GM18502 (cell line): ENCODE measurements at regions not wholly inside any gene's neighbourhood (a gene's known extent, or its start where the extent isn't known, plus 50 kb on each side); places are given as distances from the start of the nearest gene placed in this dataset.

Experiments used
- ATAC-seq: cut with Tn5 transposase; IDR thresholded peaks from one replicate; pipeline ENCODE4 v1.9.1; 2021; ENCODE audit warnings: mild to moderate bottlenecking; ENCODE audit not compliant: unreplicated experiment, poor library complexity

- ATAC-seq: no peak
Observed at GRCh38 chr1:239587574-239588369, 201.4 kb downstream of the CHRM3 start.

- ATAC-seq: no peak
Observed at GRCh38 chr1:239590556-239590955, 204.2 kb downstream of the CHRM3 start.

- no peak for ATAC-seq
Observed at GRCh38 chr1:239593527-239593926, 207.2 kb downstream of the CHRM3 start.

GRCh38 chr1:239600588-239600987 lies 214.2 kb downstream of the CHRM3 start:
- ATAC-seq: no peak

- no peak for ATAC-seq
Observed at GRCh38 chr1:239601108-239601507, 214.7 kb downstream of the CHRM3 start.

GRCh38 chr1:239603530-239603929 lies 217.2 kb downstream of the CHRM3 start:
- ATAC-seq: no peak

GRCh38 chr1:239606850-239607400 lies 220.6 kb downstream of the CHRM3 start:
- ATAC-seq: no peak

- no peak for ATAC-seq
Observed at GRCh38 chr1:239608469-239608868, 222.1 kb downstream of the CHRM3 start.

- no peak for ATAC-seq
Observed at GRCh38 chr1:239612379-239612778, 226.0 kb downstream of the CHRM3 start.

- ATAC-seq: no peak
Observed at GRCh38 chr1:239616673-239617072, 230.3 kb downstream of the CHRM3 start.

GRCh38 chr1:239617259-239617658 lies 230.9 kb downstream of the CHRM3 start:
- ATAC-seq: no peak

- no peak for ATAC-seq
Observed at GRCh38 chr1:239617731-239618130, 231.4 kb downstream of the CHRM3 start.

GRCh38 chr1:239619190-239619589 lies 232.8 kb downstream of the CHRM3 start:
- ATAC-seq: no peak

GRCh38 chr1:239630767-239631166 lies 244.4 kb downstream of the CHRM3 start:
- no peak for ATAC-seq

GRCh38 chr1:239633432-239633831 lies 247.1 kb downstream of the CHRM3 start:
- no peak for ATAC-seq

GRCh38 chr1:239635276-239635675 lies 248.9 kb downstream of the CHRM3 start:
- ATAC-seq: no peak

GRCh38 chr1:239636347-239636746 lies 250.0 kb downstream of the CHRM3 start:
- no peak for ATAC-seq

- ATAC-seq: no peak
Observed at GRCh38 chr1:239644604-239645003, 258.2 kb downstream of the CHRM3 start.

- no peak for ATAC-seq
Observed at GRCh38 chr1:239647045-239647444, 260.7 kb downstream of the CHRM3 start.

GRCh38 chr1:239647964-239648632 lies 261.7 kb downstream of the CHRM3 start:
- ATAC-seq: no peak

- ATAC-seq: no peak
Observed at GRCh38 chr1:239655023-239655422, 268.7 kb downstream of the CHRM3 start.

GRCh38 chr1:239657291-239657690 lies 270.9 kb downstream of the CHRM3 start:
- ATAC-seq: no peak
